ENCODE measurements at regions not wholly inside any gene's neighbourhood (a gene's known extent, or its start where the extent isn't known, plus 50 kb on each side); places are given as distances from the start of the nearest gene placed in this dataset.

DNA sequence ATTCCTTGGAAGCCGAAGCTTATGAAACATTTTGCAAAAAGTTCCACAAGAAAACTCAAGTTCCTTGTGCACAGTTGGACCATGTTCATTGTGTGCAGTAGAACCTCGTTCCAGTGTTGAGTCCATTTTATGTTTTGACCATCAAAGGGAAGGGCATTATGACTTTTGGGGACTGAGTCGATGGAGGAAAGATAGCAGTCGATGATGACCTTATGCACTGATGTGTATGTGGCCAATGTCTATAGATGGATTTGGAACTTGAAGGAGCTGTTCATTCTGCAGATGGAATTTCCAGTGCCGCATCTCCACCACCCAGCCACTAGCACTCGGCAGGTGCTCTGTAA, 71.5 kb upstream of the IGLL5 start:
- ChIA-PET POLR2A (no interaction called here), CTCF (no interaction called here)
- Histone ChIP-seq H3K9me3 (no peaks in the 10 kb centered on the region), H3K4me1 (no peaks in the 10 kb centered on the region), H3K36me3 (ENCODE audit: control insufficient read depth, insufficient read depth, low read length) (no peaks in the 10 kb centered on the region), H3K27me3 (replicated peaks; ENCODE audit: control insufficient read depth, insufficient read depth, low read length) (no peaks in the 10 kb centered on the region), H3K4me3 (ENCODE audit: low read depth, low read length) (no peak overlapping the region)
- H3K4me3 Mint-ChIP-seq (ENCODE audit: unreplicated experiment): no peak overlapping the region
- no peaks in the 10 kb centered on the region for H3K9me3 Mint-ChIP-seq (ENCODE audit: unreplicated experiment)
- intact Hi-C loops (cut with micrococcal nuclease; ENCODE audit: unreplicated experiment): no loop called here
- DNase-seq: no peak
- no peaks in the 10 kb centered on the region for H3K27me3 Mint-ChIP-seq (ENCODE audit: insufficient read depth, unreplicated experiment)
- TF ChIP-seq, protein P1, sequence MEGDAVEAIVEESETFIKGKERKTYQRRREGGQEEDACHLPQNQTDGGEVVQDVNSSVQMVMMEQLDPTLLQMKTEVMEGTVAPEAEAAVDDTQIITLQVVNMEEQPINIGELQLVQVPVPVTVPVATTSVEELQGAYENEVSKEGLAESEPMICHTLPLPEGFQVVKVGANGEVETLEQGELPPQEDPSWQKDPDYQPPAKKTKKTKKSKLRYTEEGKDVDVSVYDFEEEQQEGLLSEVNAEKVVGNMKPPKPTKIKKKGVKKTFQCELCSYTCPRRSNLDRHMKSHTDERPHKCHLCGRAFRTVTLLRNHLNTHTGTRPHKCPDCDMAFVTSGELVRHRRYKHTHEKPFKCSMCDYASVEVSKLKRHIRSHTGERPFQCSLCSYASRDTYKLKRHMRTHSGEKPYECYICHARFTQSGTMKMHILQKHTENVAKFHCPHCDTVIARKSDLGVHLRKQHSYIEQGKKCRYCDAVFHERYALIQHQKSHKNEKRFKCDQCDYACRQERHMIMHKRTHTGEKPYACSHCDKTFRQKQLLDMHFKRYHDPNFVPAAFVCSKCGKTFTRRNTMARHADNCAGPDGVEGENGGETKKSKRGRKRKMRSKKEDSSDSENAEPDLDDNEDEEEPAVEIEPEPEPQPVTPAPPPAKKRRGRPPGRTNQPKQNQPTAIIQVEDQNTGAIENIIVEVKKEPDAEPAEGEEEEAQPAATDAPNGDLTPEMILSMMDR (IDR thresholded peaks at IDR 0.05; ENCODE audit: insufficient read depth in 1 of 2, low read depth in 1 of 2, low read length in 1 of 2, severe bottlenecking in 1 of 2, unreplicated experiment in 1 of 2): no peak
- no peak overlapping the region for H3K27ac Mint-ChIP-seq (ENCODE audit: unreplicated experiment)
- H3K4me1 Mint-ChIP-seq (ENCODE audit: low read depth, unreplicated experiment): no peaks in the 10 kb centered on the region
- no peaks in the 10 kb centered on the region for H3K36me3 Mint-ChIP-seq (ENCODE audit: insufficient read depth, unreplicated experiment)
- BruUV-seq (replicated peaks): no TSS peak

DNA sequence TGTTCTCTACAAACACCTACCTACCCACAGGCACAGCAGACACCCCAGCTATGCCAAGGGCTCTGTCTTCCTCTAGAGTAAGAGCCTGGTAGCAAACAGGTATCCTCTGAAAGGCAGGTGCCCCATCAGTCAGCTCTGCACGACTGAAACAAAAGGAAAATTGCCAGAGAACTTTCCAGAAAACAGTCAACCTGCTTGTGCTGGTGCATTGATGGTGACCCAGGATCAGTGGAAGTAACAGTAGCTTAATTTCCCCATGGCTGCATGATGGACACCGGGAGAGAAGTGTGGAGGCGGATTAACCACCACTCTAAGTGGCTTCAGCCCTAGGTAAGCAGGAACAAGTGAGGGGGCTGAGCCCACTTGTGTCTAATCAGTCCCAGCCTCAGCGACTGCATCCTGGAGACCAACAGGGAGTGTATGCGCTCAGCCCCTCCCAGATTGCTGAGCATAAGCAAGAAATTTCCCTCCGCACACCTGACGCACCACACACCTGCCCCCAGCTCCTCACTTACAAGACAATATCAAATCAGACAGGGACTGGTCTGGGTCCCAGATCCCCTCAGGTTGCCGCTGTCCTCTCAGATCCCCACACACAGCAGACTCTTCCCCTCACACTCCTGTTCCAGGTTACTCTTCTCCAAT, 70.7 kb upstream of the IGLL5 start:
- POLR2A ChIA-PET: no interaction called here
- no TSS peak for BruUV-seq (replicated peaks)

DNA sequence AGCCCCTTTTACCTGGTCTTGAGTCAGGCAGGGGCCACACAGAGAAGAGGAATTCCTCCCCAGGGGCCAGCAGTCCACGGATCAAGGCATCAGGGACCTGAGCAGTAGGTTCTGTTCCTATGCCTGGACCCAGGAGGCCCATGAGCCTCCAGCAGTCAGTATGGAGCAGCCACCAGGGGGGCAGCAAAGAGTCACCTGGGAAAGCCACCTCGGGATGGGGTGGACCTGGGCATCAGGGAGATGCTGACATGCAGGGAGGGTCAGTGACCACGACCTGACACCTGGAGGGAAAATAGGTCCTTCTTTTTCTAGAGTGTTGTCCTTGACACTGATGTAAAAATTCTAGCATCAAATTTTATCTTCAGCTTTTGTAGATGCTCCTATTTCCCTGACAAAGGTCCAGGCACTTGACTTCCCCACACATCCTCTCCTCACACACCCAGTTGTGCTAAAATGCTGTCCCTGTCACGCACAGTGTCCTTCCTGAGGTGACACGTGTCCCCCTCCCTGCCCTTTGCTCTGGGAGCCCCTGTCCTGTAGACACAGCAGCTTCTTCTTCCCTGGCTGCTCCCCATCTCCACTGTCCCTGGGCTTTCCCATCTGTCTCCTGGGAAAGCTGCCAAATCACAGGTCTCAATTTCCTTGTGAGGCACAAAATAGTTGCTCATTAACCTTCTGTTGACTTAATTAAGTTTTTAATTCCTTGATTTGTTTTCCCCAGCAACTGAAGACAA, 70.0 kb upstream of the IGLL5 start:
- Histone ChIP-seq H3K9me3 (no peaks in the 10 kb centered on the region), H3K4me1 (no peaks in the 10 kb centered on the region), H3K27me3 (replicated peaks; ENCODE audit: control insufficient read depth, insufficient read depth, low read length) (no peaks in the 10 kb centered on the region), H3K36me3 (ENCODE audit: control insufficient read depth, insufficient read depth, low read length) (no peaks in the 10 kb centered on the region), H3K4me3 (ENCODE audit: low read depth, low read length) (no peak overlapping the region)
- intact Hi-C loops (cut with micrococcal nuclease; ENCODE audit: unreplicated experiment): no loop called here
- Mint-ChIP-seq H3K36me3 (ENCODE audit: insufficient read depth, unreplicated experiment) (no peaks in the 10 kb centered on the region), H3K27ac (ENCODE audit: unreplicated experiment) (no peak overlapping the region), H3K27me3 (ENCODE audit: insufficient read depth, unreplicated experiment) (no peaks in the 10 kb centered on the region), H3K4me3 (ENCODE audit: unreplicated experiment) (no peak overlapping the region), H3K9me3 (ENCODE audit: unreplicated experiment) (no peaks in the 10 kb centered on the region), H3K4me1 (ENCODE audit: low read depth, unreplicated experiment) (no peaks in the 10 kb centered on the region)
- DNase-seq: no peak
- no TSS peak for BruUV-seq (replicated peaks)
- TF ChIP-seq, protein P1 (IDR thresholded peaks at IDR 0.05; ENCODE audit: insufficient read depth in 1 of 2, low read depth in 1 of 2, low read length in 1 of 2, severe bottlenecking in 1 of 2, unreplicated experiment in 1 of 2): peak; percentile 11 to 37
- ChIA-PET CTCF (no interaction called here), POLR2A (no interaction called here)

More for the DNA sequence above, 70.7 kb upstream of the IGLL5 start:
- CTCF ChIA-PET: no interaction called here
- intact Hi-C loops (cut with micrococcal nuclease; ENCODE audit: unreplicated experiment): no loop called here
- no peaks in the 10 kb centered on the region for H3K27me3 ChIP-seq (replicated peaks; ENCODE audit: control insufficient read depth, insufficient read depth, low read length)
- H3K36me3 ChIP-seq (ENCODE audit: control insufficient read depth, insufficient read depth, low read length): no peaks in the 10 kb centered on the region
- no peaks in the 10 kb centered on the region for H3K36me3 Mint-ChIP-seq (ENCODE audit: insufficient read depth, unreplicated experiment)
- H3K9me3 ChIP-seq: no peaks in the 10 kb centered on the region
- no peak for DNase-seq
- no peaks in the 10 kb centered on the region for H3K4me1 ChIP-seq
- TF ChIP-seq, protein P1 (IDR thresholded peaks at IDR 0.05; ENCODE audit: insufficient read depth in 1 of 2, low read depth in 1 of 2, low read length in 1 of 2, severe bottlenecking in 1 of 2, unreplicated experiment in 1 of 2): no peak
- no peaks in the 10 kb centered on the region for H3K9me3 Mint-ChIP-seq (ENCODE audit: unreplicated experiment)
- H3K27me3 Mint-ChIP-seq (ENCODE audit: insufficient read depth, unreplicated experiment): no peaks in the 10 kb centered on the region
- no peak overlapping the region for H3K4me3 Mint-ChIP-seq (ENCODE audit: unreplicated experiment)
- no peaks in the 10 kb centered on the region for H3K4me1 Mint-ChIP-seq (ENCODE audit: low read depth, unreplicated experiment)
- no peak overlapping the region for H3K27ac Mint-ChIP-seq (ENCODE audit: unreplicated experiment)
- no peak overlapping the region for H3K4me3 ChIP-seq (ENCODE audit: low read depth, low read length)

Data from Caco-2 (cell line).